ENCODE measurements at regions not wholly inside any gene's neighbourhood (a gene's known extent, or its start where the extent isn't known, plus 50 kb on each side); places are given as distances from the start of the nearest gene placed in this dataset.

DNA sequence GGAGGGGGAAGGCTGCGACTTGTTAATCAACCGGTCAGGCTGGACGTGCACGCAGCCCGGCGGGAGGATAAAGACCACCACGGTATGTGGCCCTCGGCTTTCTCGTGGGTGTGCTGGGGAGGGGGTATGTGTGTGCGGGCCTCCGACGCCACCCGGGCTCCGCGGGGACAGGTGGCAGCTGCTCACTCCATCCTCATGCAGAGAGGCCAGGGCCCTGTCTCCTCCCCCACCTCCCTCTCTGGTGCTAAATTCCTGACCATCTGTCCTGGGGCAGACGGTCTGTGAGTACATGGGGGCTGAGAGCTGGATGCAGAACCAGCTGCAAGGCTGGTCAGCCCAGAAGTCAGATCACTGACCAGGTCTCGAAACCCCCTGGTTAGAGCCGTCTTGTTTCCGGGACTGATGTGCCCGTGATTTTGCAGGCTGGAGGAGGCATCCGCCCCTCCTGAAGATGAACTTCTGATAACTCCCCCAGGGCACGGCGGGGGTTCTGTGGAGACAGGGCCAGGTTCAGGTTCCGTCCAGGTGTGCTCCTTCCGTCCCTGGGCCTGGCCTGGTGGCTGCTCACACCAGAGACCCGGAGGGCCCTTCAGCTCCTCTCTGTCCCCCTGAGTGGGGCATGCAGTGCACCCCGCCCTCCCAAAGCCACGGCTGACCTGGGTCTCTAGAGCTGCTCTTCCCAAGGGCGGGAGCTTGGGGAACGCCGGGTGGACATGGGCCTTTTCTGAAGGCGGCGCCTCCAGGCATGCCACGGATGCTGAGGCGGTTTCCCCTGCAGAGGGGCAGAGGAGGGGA, 1119.7 kb downstream of the BRD1 start:
- POLR2A ChIA-PET = no interaction called here
- H3K36me3 ChIP-seq (ENCODE audit: control insufficient read depth, insufficient read depth, low read length) = no peaks in the 10 kb centered on the region
- no peaks in the 10 kb centered on the region; the same call in 1 of the 2 replicates for H3K27me3 ChIP-seq (ENCODE audit: control insufficient read depth, insufficient read depth, low read length)
- TF ChIP-seq, protein P1, sequence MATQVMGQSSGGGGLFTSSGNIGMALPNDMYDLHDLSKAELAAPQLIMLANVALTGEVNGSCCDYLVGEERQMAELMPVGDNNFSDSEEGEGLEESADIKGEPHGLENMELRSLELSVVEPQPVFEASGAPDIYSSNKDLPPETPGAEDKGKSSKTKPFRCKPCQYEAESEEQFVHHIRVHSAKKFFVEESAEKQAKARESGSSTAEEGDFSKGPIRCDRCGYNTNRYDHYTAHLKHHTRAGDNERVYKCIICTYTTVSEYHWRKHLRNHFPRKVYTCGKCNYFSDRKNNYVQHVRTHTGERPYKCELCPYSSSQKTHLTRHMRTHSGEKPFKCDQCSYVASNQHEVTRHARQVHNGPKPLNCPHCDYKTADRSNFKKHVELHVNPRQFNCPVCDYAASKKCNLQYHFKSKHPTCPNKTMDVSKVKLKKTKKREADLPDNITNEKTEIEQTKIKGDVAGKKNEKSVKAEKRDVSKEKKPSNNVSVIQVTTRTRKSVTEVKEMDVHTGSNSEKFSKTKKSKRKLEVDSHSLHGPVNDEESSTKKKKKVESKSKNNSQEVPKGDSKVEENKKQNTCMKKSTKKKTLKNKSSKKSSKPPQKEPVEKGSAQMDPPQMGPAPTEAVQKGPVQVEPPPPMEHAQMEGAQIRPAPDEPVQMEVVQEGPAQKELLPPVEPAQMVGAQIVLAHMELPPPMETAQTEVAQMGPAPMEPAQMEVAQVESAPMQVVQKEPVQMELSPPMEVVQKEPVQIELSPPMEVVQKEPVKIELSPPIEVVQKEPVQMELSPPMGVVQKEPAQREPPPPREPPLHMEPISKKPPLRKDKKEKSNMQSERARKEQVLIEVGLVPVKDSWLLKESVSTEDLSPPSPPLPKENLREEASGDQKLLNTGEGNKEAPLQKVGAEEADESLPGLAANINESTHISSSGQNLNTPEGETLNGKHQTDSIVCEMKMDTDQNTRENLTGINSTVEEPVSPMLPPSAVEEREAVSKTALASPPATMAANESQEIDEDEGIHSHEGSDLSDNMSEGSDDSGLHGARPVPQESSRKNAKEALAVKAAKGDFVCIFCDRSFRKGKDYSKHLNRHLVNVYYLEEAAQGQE (IDR thresholded peaks at IDR 0.05; ENCODE audit: insufficient read depth in 1 of 2, low read depth in 2 of 2, low read length in 1 of 2) = no peak
- TF ChIP-seq CTCF (IDR thresholded peaks at IDR 0.05) (no peak), POLR2AphosphoS5 (IDR thresholded peaks at IDR 0.05; ENCODE audit: low read depth, low read length) (no peak), SIN3A (IDR thresholded peaks at IDR 0.05; ENCODE audit: borderline replicate concordance, insufficient read depth, low read depth, low read length) (no peak), TCF7L2 (IDR thresholded peaks at IDR 0.05; ENCODE audit: low read depth, low read length) (no peak)
- H3K4me1 ChIP-seq (ENCODE audit: control insufficient read depth, insufficient read depth, low read length) = no peaks in the 10 kb centered on the region
- intact Hi-C loops (cut with micrococcal nuclease; ENCODE audit: unreplicated experiment) = no loop called here
- H3K4me3 ChIP-seq (ENCODE audit: low read depth in 2 of 2, low read length in 2 of 2) = no peak overlapping the region
- in situ Hi-C loops (cut with HindIII; ENCODE audit: low pct_unique_long_range_greater_than_20kb, low sequenced_read_pairs) = no loop called here
- CTCF ChIA-PET = interaction anchor here (0.6 kb wide), 1 partner anchor 51 kb away, joined by 5 read pairs; no protein-coding TSS in a partner anchor
- no peak for DNase-seq (ENCODE audit: low read depth, low spot score)
- no peaks in the 10 kb centered on the region for H3K9me3 ChIP-seq (ENCODE audit: control insufficient read depth, insufficient read depth, low read depth, low read length)
- no peak for ATAC-seq
- BruUV-seq (replicated peaks) = no TSS peak
- H3K27ac ChIP-seq (ENCODE audit: low read length) = no peak overlapping the region

- Histone ChIP-seq H3K27ac (ENCODE audit: low read length) (no peak overlapping the region), H3K36me3 (ENCODE audit: control insufficient read depth, insufficient read depth, low read length) (no peaks in the 10 kb centered on the region), H3K4me1 (ENCODE audit: control insufficient read depth, insufficient read depth, low read length) (no peaks in the 10 kb centered on the region), H3K9me3 (ENCODE audit: control insufficient read depth, insufficient read depth, low read depth, low read length) (no peaks in the 10 kb centered on the region), H3K27me3 (ENCODE audit: control insufficient read depth, insufficient read depth, low read length) (no peaks in the 10 kb centered on the region; the same call in 1 of the 2 replicates), H3K4me3 (ENCODE audit: low read depth in 2 of 2, low read length in 2 of 2) (no peak overlapping the region)
- BruUV-seq (replicated peaks) = no TSS peak
- no peak for TF ChIP-seq CTCF (IDR thresholded peaks at IDR 0.05)
- TF ChIP-seq, protein P1 (IDR thresholded peaks at IDR 0.05; ENCODE audit: insufficient read depth in 1 of 2, low read depth in 2 of 2, low read length in 1 of 2) = no peak
- TF ChIP-seq POLR2AphosphoS5 (IDR thresholded peaks at IDR 0.05; ENCODE audit: low read depth, low read length) = no peak
- no peak for TF ChIP-seq TCF7L2 (IDR thresholded peaks at IDR 0.05; ENCODE audit: low read depth, low read length)
- no peak for TF ChIP-seq SIN3A (IDR thresholded peaks at IDR 0.05; ENCODE audit: borderline replicate concordance, insufficient read depth, low read depth, low read length)
- in situ Hi-C loops (cut with HindIII; ENCODE audit: low pct_unique_long_range_greater_than_20kb, low sequenced_read_pairs) = no loop called here
- no peak for DNase-seq (ENCODE audit: low read depth, low spot score)
- ChIA-PET POLR2A (no interaction called here), CTCF (no interaction called here)
- intact Hi-C loops (cut with micrococcal nuclease; ENCODE audit: unreplicated experiment) = no loop called here
- ATAC-seq = no peak
Observed at GRCh38 chr22:48706934-48707762, 1120.5 kb downstream of the BRD1 start.

All from Panc1 (cell line).